NCI-H146 treated with DMSO at 0.1 percent for 48 hours (cell line): ENCODE measurements at regions not wholly inside any gene's neighbourhood (a gene's known extent, or its start where the extent isn't known, plus 50 kb on each side); places are given as distances from the start of the nearest gene placed in this dataset.

Experiments used
- DNase-seq: peaks from one replicate; lab custom pipeline; 2025; ENCODE audit not compliant: unreplicated experiment; lab: John Stamatoyannopoulos, UW

- peak; percentile 50 for DNase-seq
These were observed 76.6 kb upstream of the MAP4K3 start for GRCh38 chr2:39513641-39514094.

- no peak for DNase-seq
These were observed 77.7 kb upstream of the MAP4K3 start for GRCh38 chr2:39514825-39515224.

GRCh38 chr2:39515273-39515896 is 78.3 kb upstream of the MAP4K3 start:
- no peak for DNase-seq

- DNase-seq, result no peak
These were observed 78.8 kb upstream of the MAP4K3 start for GRCh38 chr2:39515897-39516346.

- peak; percentile 48 for DNase-seq
These were observed 79.4 kb upstream of the MAP4K3 start for GRCh38 chr2:39516347-39517101.

- no peak for DNase-seq
These were observed 80.0 kb upstream of the MAP4K3 start for GRCh38 chr2:39517102-39517436.

- no peak for DNase-seq
These were observed 80.5 kb upstream of the MAP4K3 start for GRCh38 chr2:39517622-39518021.

- no peak for DNase-seq
These were observed 82.8 kb upstream of the MAP4K3 start for GRCh38 chr2:39519886-39520285.

- DNase-seq, result no peak
These were observed 84.9 kb upstream of the MAP4K3 start for GRCh38 chr2:39521876-39522517.

GRCh38 chr2:39522518-39522877 is 85.4 kb upstream of the MAP4K3 start:
- no peak for DNase-seq

- no peak for DNase-seq
These were observed 86.4 kb upstream of the MAP4K3 start for GRCh38 chr2:39523308-39524044.

GRCh38 chr2:39524061-39524460 is 87.0 kb upstream of the MAP4K3 start:
- DNase-seq, result no peak

GRCh38 chr2:39524756-39525635 is 87.9 kb upstream of the MAP4K3 start:
- no peak for DNase-seq

GRCh38 chr2:39525636-39526412 is 88.7 kb upstream of the MAP4K3 start:
- DNase-seq, result no peak

- no peak for DNase-seq
These were observed 91.6 kb upstream of the MAP4K3 start for GRCh38 chr2:39528701-39529100.

- DNase-seq, result no peak
These were observed 92.8 kb upstream of the MAP4K3 start for GRCh38 chr2:39529836-39530235.

GRCh38 chr2:39530411-39530866 is 93.4 kb upstream of the MAP4K3 start:
- no peak for DNase-seq

GRCh38 chr2:39531220-39531777 is 94.2 kb upstream of the MAP4K3 start:
- no peak for DNase-seq

- peak; percentile 71 for DNase-seq
These were observed 95.8 kb upstream of the MAP4K3 start for GRCh38 chr2:39532933-39533332.
